ENCODE measurements at regions not wholly inside any gene's neighbourhood (a gene's known extent, or its start where the extent isn't known, plus 50 kb on each side); places are given as distances from the start of the nearest gene placed in this dataset.
"Not testable (repeated sequence)": the region's sequence is repeated elsewhere in the genome, so short reads cannot be mapped to it uniquely, and the experiment has no call there.

DNA sequence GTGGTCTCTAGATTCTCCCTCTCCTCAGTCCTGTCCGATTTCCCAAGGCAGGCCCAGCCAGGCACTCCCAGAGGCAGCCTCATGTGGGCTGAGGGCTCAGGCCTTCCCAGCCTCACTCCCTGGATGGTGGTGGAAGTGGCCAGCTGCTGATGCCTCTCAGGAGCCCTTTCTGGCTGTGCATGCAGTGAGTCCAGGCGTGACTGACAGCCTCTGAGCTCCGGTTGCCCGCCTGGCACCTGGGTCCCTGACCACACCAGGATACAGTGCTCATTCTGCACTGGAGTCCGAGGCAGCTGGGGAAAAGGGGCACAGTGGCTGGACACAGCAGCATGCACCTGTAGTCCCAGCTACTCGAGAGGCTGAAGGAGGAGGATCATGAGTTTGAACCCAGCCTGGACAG is 132.6 kb downstream of the CUL2 start:
- DNase-seq = no peak

DNA sequence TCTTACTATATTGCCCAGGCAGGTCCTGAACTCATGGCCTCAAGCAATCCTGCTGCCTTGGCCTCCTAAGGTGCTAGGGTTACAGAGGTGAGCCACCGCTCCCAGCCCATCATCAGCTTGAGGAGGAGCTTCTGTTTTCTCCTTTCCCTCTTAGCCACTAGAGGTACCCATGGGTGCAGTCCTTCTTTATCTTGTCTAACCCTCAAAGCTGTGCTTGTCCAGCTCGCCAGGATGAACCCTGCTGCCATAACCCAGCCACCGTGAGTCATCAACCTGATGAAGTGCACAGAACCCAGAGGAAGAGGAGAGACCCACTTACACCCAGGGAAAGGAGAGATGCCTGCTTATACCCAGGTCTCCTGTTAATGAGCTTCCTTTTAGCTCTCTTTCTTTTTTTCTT is 133.4 kb downstream of the CUL2 start:
- DNase-seq = no peak

DNA sequence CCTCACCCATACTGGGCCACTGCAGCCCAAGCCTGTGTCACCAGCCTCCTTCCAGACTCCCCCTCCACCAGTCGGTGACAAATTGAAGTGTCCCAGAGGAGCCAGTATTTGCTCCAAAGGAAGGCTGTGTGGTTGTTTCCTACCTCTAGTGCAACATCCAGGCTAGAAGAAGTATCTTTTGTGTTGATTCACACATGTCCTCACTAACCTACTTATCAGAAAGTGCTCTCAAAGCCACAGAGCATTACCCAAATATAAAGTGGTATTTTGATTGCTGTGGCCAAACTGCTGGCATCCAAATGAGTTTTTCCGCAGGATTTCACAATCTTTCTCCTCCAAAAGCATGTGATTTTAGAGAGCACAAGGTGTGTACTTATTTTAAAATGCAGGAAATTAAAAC is 134.8 kb downstream of the CUL2 start:
- no peak for DNase-seq

DNA sequence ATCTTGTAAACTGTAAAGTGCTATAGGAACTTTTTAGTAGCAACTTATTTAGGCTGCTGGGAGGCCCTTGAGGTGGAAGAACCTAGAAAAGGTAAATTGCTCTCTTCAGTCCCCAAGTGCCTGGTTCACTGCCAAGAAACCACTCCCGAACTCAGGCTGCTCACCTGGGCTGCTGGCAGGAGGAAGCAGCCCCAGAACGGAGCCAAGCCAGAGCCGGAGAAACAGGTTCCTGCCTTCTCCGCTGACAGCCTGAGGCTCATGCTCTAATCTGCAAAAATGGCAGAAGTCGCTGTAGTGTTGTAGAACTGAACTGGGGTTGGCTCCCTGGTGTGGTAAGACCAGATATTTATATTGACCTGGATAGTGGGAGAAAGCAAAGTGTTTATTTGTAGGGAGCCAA is 136.0 kb downstream of the CUL2 start:
- DNase-seq = no peak

DNA sequence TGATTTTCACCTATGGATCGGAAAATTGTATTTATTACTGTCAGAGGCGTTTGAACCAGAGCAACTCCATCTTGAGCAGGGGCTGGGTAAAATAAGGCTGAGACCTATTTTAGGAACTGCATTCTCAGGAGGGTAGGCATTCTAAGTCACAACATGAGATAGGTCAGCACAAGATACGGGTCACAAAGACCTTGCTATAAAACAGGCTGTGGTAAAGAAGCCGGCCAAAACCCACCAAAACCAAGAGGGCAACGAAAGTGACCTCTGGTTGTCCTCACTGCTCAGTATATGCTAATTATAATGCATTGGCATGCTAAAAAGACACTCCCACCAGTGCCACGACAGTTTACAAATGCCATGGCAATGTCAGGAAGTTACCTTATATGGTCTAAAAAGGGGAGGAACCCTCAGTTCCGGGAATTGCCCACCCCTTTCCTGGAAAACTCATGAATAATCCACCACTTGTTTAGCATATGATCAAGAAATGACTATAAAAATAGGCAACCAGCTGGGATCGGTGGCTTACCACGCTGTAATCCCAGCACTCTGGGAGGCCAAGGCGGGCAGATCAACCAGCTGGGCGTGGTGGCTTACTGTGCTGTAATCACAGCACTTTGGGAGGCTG is 136.3 kb upstream of the PARD3 start:
- not testable (repeated sequence) for DNase-seq

DNA sequence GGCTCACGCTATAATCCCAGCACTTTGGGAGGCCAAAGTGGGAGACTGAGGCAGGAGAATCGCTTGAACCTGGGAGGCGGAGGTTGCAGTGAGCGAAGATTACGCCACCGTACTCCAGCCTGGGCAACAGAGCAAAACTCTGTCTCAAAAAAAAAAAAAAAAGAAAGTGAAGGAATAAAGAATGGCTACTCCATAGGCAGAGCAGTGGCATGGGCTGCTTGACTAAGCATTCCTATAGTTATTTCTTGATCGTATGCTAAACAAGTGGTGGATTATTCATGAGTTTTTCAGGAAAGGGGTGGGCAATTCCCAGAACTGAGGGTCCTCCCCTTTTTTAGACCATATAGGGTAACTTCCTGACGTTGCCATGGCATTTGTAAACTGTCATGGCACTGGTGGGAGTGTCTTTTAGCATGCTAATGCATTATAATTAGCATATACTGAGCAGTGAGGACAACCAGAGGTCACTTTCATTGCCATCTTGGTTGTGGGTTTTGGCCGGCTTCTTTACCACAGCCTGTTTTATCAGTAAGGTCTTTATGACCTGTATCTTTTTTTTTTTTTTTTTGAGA is 130.9 kb upstream of the PARD3 start:
- DNase-seq = not testable (repeated sequence)

DNA sequence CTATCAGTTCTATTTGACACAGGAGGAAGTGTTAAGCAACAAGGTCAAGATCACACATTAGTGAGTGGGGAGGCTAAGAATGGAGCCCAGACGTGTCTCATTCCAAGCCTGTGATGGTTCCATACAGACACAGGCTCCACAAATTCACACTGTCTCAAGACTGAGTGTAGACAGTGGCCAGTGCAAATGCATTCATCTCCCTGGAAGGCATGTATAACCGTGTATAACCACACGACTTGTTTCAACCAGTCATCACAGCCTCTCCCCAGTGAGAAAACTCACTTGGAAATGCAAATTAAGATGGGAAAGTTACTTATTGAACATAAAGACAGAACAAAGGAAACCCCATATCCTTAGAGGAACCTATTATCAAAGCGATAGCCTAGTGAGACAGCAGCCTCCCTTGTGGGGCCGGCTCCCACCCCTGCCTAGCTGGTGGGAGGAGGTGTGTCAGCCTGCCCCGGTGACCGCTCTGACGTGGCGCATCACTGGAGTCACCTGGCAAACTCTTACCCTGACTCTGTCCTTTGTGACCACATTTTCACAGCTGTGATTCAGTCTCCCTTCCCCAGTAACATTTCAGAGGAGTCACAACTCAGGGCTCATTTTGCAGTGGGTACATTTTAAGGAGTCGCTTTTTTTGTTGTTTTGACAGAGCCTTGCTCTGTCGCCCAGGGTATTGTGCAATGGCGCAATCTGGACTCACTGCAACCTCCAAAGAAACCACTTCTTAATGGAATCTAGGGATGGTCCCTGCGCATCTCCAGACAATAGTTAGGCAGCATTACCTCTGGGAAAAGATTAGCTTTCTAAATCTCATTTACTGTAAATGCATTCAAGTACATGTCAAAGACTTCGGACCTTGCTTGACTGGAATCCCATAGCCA is 126.6 kb upstream of the PARD3 start:
- DNase-seq = no peak

DNA sequence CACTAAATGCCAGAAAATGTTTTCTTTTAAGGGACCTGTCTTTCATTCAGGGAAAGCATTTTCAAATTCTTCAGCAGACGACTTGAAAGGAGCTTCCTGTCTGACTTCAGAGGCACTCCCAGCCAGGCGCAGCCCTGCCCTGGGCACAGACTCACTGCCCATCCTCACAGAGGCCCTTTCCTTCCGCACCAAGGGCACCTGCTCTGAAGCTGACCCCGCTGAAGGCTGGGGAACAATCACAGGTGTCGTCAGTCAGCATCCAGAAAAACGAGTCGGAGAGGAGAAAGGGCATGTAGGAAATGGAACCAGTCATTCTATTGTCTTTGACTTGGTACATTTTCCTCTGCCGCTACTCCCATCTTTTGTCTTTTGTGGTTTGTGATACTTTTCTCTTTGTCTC is 125.3 kb upstream of the PARD3 start:
- no peak for DNase-seq

DNA sequence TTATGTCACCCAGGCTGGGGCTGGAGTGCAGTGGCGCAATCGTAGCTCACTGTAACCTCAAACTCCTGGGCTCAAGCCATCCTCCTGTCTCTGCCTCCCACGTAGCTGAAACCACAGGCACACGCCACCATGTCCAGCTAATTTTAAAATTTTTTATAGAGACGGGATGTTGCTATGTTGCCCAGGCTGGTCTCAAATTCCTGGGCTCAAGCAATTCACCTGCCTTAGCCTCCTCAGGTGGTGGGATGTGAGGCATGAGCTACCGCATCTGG is 123.2 kb upstream of the PARD3 start:
- DNase-seq = no peak

DNA sequence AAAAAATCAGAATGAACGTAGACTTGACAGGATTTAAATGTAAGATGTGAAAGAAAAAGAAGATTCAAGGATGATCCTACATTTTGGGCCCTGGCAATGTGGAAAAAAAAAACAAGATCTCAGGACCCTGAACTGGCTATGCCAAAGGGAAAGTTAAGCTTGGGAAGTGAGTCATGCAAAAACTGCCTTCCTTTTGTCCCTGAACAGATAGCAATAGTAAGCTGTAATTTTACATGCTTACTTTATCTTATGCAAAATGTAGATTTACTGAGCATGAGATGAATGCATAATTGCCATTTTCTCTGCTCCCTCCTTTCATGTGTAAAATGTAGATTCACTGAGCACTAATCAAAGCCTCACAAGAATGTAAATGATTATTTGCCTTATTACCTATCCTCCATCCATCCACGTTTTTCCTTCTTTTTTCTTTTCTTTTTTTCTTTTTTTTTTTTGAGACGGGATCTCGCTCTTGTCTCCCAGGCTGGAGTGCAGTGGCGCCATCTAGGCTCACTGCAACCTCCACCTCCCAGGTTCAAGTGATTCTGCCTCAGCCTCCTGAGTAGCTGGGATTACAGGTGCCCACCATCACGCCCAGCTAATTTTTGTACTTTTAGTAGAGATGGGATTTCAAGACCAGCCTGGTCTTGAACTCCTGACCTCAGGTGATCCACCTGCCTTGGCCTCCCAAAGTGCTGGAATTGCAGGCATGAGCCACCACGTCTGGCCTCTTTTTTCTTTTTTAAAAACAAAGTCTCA is 122.7 kb upstream of the PARD3 start:
- not testable (repeated sequence) for DNase-seq

DNA sequence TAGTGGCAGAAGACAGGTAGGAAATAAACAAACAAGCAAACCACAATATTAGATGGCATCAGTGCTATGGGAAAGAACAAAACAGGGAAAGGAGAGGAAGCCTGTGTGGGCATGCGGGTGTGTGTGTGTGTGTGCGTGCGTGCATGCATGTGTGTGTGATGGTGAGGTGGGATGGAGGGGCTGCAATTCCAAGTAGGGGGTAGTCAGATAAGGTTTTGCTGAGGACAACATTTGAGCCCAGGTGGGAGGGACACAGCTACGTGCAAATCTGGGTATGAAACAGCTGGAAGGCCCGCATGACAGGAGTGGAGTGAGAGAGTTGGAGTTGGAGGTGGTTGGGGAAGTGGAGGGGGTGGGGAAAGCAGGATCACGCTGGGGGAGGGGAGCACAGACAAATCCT is 121.0 kb upstream of the PARD3 start:
- no peak for DNase-seq

DNA sequence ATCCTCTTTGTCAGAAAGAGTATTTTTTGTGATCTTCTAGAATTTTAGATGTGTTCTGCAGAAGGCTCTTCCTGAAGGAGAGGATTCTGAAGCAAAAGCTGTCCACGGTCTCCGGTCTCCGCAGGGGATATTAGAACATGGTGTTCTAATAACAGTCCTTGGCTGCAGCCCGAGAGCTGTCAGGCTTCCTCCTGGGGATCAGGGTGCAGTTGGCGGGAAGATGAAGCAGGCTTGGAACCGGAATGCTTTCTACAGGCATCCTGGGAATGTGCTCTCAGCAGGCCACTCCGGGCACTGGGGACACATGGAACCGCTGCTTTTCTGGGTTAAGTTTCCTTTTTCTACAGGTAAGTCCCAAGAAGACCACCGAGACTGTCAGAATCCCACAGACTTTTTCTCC is 118.6 kb upstream of the PARD3 start:
- peak; percentile 9 for DNase-seq

DNA sequence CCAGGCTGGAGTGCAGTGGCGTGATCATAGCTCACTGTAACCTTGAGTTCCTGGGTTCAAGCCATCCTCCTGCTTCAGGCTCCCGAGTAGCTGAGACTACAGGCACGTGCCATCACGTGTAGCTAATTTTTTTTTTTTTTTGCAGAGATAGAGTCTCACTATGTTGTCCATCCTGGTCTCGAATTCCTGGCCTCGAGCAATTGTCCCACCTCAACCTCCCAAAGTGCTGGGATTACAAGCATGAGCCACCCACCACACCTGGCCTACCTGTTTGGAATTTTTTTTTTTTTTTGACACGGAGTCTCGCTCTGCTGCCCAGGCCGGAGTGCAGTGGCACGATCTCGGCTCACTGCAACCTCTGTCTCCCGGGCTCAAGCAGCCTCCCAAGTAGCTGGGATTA is 117.1 kb upstream of the PARD3 start:
- DNase-seq = no peak

DNA sequence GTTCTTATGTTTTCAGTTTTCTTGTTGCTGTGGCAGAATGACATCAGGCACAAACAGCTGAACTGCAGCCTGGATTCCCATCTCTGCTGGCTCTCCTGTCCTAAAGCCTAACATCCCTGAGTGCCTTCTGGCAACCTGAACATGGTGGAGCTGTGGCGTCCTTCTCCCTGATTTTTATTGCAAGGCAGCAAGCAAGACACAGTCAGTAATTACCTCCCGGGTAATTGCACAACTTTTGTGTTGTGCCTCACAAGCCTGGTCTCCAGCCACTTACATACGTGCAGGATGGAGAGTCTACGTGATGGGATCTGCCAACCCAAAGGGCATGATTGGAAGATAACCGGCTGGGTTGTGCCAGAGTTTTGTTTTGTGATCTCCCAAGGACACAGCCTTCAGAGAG is 116.1 kb upstream of the PARD3 start:
- DNase-seq = no peak

DNA sequence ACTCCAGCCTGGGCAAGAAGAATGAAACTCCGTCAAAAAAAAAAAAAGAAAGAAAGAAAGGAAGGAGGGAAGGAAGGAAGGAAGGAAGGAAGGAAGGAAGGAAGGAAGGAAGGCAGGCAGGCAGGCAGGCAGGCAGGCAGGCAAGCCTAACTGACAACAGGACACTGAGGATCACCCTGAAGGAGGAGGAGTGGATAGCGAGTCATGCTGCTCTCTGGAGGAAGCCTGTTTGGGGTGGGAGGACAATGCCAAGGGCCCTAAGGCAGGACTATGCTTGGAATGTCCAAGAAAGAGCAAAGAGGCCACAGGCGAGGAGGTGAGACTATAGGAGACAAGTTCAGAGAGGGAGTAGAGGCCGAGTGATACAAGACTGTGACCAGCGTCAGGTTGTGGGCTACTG is 107.0 kb upstream of the PARD3 start:
- DNase-seq = no peak

DNA sequence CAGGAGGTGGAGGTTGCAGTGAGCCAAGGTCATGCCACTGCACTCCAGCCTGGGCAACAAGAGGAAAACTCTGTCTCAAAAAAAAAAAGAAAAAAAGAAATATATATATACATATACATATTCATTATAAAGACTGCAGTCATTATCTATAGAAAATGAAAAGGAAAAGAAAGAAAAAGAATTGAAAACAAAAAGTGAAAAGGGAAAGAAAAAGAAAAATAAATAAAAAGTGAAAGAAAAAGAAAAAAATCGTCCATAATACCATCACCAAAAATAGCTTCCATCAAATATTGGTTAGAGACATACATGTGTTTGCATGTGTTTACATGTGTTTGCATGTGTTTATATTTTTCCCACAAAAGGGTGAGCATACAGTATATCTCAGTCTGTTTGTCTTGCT is 105.5 kb upstream of the PARD3 start:
- DNase-seq = no peak

DNA sequence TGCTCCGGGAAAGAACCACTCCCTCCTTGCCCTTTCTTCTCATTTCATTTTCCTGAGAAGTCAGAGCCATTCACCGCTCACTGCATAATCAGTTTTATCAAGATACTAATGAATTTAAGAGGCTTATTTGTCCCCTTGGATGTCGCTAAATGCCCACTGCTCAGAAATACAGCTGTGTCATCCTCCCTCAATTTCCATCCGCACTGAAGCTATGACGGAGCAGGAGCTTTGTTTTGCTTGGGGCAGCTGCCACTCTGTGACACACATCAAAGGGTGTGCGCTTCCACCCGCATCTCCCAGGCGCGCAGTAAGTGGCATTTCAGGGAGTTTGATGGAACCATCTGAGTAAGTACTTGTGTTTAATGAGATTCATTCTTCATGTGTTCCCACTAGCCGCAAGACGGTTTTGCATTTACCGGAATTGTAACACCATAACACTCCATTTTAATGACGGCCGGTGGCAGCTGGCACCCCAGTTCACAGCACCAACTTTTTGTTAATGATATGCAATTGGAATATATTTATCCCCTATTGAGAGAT is 103.8 kb upstream of the PARD3 start:
- DNase-seq = no peak

DNA sequence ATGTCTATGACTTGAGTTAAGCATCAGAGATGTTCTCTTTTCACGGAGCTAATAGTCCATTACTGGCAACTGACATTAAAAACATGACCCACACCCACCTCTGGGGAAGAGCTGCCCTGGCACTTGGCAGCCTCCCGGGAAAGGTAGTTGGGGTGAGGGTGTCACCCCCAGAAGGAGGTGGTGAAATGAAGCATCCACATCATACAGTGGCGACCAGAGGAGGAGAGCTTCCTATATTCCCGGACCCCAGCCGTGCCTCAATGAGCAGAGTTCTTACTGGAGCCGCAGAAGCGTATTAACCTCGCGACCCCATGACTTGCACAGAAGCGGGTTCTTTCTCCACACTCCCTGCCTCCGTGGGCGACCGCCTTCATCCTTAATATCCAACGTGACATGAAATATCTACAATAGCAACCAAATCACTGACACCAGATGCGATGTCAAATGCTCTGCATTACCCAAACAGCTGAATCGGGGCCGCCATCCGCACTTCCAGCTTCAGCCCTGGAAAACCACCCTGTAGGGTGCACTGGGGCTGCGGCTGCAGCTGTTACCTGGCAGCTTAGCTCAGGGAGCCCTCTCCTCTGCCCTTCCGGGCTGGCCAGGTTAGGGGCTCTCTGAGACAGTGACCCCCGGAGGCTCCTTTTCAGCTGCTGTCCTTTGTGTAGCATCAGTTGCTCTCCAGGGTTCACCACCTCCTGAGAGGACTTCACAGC is 103.1 kb upstream of the PARD3 start:
- DNase-seq = no peak

DNA sequence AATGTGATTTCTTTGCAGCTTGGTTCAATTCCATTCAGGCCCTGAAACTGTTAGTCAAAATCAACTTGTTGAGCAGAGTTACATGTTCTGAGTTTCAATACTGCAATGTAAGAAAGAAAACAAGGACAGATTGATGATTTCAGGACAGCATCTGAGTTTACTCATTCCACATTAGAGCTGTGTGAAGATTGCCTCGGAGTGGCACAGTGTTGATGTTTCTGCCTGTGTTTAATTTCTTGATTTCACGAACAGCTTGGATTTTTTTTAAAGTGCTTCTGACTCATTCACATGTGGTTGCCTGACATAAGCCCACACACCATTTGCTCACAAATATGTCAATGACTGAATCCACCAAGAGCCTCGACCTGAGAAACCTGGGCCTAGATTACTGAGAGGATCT is 101.2 kb upstream of the PARD3 start:
- DNase-seq = no peak

DNA sequence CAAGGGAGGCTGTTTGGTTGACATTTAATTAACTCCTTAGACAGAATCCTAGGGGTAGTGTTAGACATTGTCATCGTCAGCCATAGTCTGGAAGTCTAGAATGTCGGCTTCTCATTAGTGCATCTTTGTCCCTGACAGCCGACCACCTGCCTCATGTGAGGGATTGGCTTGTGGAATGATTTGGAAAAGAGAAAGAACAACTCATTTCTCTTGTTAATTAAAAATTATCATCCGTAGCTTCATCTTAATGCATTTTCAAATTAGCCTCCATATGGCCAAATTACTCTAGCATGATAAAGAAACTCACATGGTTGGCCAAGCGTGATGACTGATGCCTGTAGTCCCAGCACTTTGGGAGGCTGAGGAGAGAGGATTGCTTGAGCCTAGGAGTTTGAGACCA is 97.7 kb upstream of the PARD3 start:
- DNase-seq = no peak

DNA sequence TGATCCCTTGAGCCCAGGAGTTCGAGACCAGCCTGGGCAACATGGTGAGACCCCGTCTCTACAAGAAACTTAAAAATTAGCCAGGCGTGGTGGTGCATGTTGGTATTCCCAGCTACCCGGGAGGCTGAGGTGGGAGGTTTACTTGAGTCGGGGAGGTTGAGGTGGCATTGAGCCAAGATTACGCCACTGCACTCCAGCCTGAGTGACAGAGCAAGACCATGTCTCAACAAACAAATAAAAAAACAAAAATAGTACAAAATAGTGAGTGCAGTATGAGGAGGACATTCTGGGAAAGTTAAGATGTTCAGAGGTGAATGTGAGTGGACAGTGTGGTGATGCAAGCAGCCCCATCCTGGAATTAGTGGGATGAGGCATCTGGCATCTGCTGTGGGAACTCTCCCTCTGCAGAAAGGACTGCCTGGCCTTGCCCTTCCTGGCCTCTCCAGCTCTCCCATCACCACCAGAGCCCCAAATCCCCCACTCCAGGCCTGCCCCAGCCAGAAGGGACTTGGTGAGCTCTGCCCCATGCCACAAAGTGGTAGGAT is 96.6 kb upstream of the PARD3 start:
- DNase-seq = no peak

DNA sequence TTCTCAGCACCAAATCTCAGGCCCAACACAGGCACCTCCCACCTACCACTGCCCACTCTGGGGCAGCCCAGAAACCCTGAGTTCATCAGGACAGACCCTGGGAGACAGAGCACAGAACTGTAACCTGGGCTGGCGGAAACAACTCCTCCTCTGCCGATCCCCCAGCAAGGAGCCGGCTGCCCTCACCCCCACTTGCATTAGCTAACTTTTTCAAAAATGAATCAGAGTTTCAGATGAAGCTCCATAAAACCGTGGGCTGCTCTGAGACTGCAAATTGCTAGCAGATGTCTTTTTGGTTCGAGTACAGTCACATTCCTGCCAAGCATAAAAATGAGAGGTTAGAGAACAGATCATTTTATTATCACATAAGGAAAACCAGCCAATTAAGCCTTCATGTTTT is 93.4 kb upstream of the PARD3 start:
- DNase-seq = no peak

All from midbrain (tissue), 1 donor.